ENCODE measurements at regions not wholly inside any gene's neighbourhood (a gene's known extent, or its start where the extent isn't known, plus 50 kb on each side); places are given as distances from the start of the nearest gene placed in this dataset.

DNA sequence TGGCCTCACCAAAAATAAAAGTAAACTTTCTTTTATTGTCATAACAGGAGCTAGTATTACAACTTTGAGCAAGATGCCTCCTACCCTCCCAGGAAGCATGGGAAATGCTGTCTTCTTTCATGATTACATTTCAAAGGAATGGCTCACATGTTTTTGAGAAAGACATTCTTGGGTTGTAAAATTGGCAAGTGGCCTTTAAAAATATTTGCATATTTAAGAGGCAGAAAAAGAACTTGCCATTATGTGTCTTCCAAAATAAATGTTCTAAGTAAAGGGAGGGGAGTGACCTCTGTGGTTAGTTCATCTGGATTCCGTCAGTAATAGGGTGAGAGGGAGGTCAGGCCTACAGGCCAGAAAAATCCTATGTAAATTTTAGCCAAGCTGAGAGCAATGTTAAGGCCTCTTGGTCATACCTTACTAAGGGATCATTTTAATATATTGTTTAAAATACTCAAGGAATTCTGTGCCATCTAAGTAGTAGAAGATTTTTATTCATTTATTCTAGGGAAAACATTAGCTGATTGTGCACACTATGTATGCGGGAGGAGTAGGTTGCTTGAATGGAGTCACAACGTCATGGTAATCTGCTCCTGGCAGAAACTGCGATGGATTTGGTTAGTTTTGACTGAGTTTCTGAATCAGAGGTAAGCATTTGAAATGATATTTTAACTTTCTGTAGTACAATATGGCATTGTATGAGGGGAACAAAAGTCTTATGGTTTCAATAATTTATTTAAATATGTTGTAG, 1485.7 kb upstream of the CDH9 start:
- TF ChIP-seq, protein P1, sequence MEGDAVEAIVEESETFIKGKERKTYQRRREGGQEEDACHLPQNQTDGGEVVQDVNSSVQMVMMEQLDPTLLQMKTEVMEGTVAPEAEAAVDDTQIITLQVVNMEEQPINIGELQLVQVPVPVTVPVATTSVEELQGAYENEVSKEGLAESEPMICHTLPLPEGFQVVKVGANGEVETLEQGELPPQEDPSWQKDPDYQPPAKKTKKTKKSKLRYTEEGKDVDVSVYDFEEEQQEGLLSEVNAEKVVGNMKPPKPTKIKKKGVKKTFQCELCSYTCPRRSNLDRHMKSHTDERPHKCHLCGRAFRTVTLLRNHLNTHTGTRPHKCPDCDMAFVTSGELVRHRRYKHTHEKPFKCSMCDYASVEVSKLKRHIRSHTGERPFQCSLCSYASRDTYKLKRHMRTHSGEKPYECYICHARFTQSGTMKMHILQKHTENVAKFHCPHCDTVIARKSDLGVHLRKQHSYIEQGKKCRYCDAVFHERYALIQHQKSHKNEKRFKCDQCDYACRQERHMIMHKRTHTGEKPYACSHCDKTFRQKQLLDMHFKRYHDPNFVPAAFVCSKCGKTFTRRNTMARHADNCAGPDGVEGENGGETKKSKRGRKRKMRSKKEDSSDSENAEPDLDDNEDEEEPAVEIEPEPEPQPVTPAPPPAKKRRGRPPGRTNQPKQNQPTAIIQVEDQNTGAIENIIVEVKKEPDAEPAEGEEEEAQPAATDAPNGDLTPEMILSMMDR (IDR thresholded peaks at IDR 0.05): no peak
- DNase-seq (ENCODE audit: low spot score) (no peak), ATAC-seq (ENCODE audit: low FRiP score) (no peak)

DNA sequence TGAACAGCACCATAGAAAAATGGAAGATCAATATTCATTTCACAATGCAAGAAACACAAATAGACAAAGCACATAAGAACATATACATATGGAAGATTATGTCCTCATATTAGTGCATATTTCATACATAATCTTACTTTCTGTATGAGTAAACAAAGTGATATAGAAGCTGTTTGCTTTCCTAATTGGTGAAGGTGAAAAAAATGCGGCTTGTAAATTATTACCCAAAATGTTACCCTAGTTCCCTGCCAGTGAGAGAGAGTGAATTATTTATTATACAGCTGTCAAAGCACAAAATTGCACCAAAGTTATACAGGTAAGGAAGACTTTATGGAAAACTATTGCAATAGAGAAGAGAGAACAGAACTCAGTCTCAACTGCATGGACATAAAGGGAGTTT, 1485.0 kb upstream of the CDH9 start:
- ATAC-seq (ENCODE audit: low FRiP score) (no peak), DNase-seq (ENCODE audit: low spot score) (no peak)
- TF ChIP-seq, protein P1 (IDR thresholded peaks at IDR 0.05): no peak

DNA sequence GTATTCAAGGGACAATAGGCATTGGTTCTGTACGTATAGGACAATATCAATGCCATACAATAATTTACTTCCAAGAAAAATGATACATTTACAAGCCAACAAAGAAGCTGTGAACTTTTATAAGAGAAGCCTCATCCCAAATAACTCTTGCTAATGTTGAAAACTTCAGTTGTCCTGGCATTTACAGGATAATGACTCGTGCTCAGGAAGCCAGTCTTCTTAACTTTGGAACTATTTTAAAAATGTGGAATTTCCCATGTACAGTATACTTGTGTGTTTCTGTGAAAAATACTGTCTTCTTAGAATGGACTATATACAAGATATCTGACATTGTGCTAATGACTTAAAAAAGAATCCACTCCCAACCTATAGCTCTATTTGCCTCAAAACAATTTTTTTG, 1479.3 kb upstream of the CDH9 start:
- DNase-seq (ENCODE audit: low spot score): no peak
- ATAC-seq (ENCODE audit: low FRiP score): no peak
- TF ChIP-seq, protein P1 (IDR thresholded peaks at IDR 0.05): no peak

DNA sequence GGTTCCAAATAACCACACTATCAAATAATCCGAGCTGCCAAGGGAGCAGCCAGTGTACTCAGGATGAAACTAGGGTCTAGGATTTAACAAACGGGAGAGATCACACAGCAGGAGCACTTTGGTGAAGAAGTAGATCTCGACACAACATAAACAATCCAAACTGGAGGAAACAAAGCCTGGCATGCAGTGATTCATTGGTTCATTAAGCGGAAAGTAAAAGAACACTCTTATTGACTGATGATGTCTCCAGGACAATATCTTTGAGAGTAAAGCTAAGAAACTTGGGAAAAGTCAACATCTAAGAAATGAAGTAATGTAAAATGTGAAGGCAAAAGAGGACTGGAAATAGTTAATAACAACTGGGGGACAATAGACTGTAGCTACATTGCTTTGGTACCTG, 1478.3 kb upstream of the CDH9 start:
- no peak for DNase-seq (ENCODE audit: low spot score)
- no peak for ATAC-seq (ENCODE audit: low FRiP score)
- TF ChIP-seq, protein P1 (IDR thresholded peaks at IDR 0.05): no peak

DNA sequence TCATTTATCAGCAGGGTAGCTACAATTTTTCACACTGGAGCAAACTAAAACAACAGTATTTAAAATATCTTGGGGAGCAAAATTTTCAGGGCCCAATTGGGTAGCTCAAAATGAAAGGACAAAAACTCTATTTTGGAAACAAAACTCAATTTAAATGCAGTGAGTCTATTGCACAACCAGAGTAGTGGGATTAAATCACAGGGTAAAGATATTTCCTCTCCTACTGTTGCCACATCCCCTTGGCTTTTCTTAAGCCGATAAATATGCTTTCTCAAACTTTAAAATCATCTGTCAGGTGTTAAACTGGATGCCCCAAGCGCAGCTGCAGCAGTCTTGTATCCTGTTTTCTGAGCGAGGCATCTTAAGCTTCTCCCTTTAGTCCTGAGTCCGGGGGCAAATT, 1474.3 kb upstream of the CDH9 start:
- TF ChIP-seq, protein P1 (IDR thresholded peaks at IDR 0.05): no peak
- no peak for ATAC-seq (ENCODE audit: low FRiP score)
- no peak for DNase-seq (ENCODE audit: low spot score)

DNA sequence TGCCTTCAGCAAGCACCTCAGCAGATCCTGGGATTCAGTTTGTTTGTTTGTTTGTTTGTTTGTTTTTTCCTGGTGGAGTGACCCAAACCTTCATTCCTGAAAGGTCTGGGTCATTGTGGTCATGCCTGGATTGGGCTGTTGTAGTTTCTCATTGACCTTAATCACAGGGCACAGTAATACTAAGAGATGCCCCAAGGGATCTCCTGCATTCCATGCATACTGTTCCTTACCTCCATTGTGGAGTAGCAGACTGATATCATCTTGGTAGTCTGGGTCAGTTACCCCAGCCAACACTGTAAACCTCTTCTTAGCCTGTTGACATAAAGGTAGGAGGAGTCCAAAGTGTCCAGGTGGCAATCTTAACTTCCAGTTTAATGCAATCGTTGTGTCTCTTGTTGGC, 1466.7 kb upstream of the CDH9 start:
- TF ChIP-seq, protein P1 (IDR thresholded peaks at IDR 0.05): no peak
- DNase-seq (ENCODE audit: low spot score) (no peak), ATAC-seq (ENCODE audit: low FRiP score) (no peak)

DNA sequence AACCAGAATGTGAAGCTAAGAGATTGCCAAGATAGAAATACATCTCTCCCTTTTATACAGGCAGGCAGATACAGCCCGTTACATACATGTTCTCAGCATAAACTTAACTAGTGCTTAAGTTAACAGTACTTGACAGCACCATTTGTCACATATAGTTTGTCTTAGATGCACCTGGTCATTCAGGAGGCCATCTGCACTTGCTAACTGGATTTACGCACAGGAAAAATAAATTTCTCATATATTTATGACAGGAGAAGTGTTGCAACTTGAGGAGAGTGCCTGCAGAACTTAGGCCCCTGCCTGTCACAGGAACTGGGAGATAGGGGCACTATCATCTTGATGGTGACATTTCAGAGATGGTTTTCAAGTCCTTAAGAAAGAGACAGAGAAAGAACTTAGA, 1462.1 kb upstream of the CDH9 start:
- no peak for DNase-seq (ENCODE audit: low spot score)
- no peak for ATAC-seq (ENCODE audit: low FRiP score)
- TF ChIP-seq, protein P1 (IDR thresholded peaks at IDR 0.05): no peak
